Stimulated activated effector memory CD8-positive, alpha-beta T cell treated with anti-CD3 and anti-CD28 coated beads, Interleukin-12 subunit alpha, Interleukin-12 subunit beta, amount 100 ng/mL, for 72 hours (primary cell): ENCODE measurements at regions not wholly inside any gene's neighbourhood (a gene's known extent, or its start where the extent isn't known, plus 50 kb on each side); places are given as distances from the start of the nearest gene placed in this dataset.
"Not testable (repeated sequence)": the region's sequence is repeated elsewhere in the genome, so short reads cannot be mapped to it uniquely, and the experiment has no call there.

Experiments
- ATAC-seq: fragments of 150-1000 bp; cut with Tn5 transposase; 2 replicates; pipeline ENCODE4 v1.10.0; 2021
- DNase-seq, 2 donors: peaks; one replicate each; pipeline ENCODE4 v3.0.0; 2021 to 2022; ENCODE audit warnings: low spot score in 2 of 2
- H3K27ac Mint-ChIP-seq: one replicate; pipeline ENCODE4 v1.8.0; 2022; ENCODE audit warnings: mild to moderate bottlenecking, mixed read lengths
- H3K36me3 Mint-ChIP-seq: one replicate; pipeline ENCODE4 v1.8.0; 2022; ENCODE audit warnings: mild to moderate bottlenecking, mixed read lengths
- H3K4me1 Mint-ChIP-seq: one replicate; pipeline ENCODE4 v1.8.0; 2022; ENCODE audit warnings: mixed read lengths
- H3K4me3 Mint-ChIP-seq: one replicate; pipeline ENCODE4 v1.8.0; 2022; ENCODE audit warnings: mild to moderate bottlenecking, mixed read lengths
- H3K9me3 Mint-ChIP-seq: one replicate; pipeline ENCODE4 v1.8.0; 2022; ENCODE audit warnings: mixed read lengths

DNA sequence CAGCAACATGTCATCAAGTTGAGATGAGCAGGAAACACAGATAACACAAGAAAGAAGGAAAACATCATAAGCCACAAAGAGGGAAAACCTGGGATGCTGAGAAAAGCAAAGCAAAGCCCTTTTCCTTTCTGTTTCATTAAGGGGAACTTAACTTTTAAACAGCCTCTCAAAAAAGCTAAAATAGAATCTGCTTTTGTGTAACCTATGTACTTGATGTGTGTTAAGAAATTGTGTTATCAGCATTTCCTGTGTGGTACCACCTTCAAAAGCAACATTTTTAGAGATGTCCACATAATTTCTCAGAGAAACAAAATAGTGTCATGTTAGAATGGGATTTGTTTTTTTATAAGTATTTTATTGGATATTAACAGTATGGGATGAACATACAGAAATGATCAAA is 206.2 kb downstream of the IL20RB start:
- no peak overlapping the region for H3K27ac Mint-ChIP-seq
- H3K9me3 Mint-ChIP-seq: no peaks in the 10 kb centered on the region
- ATAC-seq: no peak
- no peaks in the 10 kb centered on the region for H3K36me3 Mint-ChIP-seq
- no peaks in the 10 kb centered on the region for H3K4me1 Mint-ChIP-seq
- no peak overlapping the region for H3K4me3 Mint-ChIP-seq
- DNase-seq: no peak

DNA sequence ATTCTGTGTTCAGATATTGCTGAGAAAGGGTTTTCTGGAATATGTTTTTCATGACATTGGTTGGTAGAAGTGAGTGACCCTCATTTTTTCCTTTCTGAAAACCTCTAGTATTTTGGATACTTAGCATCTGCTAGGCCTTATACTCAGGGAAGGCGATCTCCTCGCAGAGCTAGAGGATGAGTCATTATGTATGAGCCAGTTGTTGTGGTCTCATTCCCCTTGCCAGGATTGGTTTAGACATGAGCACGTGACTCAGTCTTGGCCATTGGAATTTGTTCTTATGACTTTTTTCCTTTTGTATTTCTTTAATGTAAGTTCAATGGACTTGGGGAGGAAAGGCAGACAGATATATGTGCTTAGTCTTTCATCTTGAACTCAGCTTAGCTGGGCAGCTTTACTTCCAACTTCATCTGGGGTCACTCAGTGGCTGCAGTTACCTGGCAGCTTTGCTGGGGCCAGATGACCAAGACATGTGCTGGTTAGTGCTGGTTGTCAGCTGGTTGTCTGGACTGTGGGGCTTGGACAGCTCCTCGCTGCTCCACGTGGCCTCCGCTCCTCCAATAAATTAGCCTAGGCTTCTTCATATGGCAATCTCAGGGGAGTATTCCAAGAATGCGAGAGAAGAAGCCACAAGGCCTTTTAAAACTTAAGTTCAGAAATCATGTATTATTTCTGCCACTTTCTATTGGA is 207.5 kb downstream of the IL20RB start:
- Mint-ChIP-seq H3K36me3 (no peaks in the 10 kb centered on the region), H3K4me3 (no peak overlapping the region), H3K4me1 (no peaks in the 10 kb centered on the region), H3K27ac (no peak overlapping the region), H3K9me3 (peaks cover 3% of the 10 kb centered on the region)
- no peak for ATAC-seq
- no peak for DNase-seq

DNA sequence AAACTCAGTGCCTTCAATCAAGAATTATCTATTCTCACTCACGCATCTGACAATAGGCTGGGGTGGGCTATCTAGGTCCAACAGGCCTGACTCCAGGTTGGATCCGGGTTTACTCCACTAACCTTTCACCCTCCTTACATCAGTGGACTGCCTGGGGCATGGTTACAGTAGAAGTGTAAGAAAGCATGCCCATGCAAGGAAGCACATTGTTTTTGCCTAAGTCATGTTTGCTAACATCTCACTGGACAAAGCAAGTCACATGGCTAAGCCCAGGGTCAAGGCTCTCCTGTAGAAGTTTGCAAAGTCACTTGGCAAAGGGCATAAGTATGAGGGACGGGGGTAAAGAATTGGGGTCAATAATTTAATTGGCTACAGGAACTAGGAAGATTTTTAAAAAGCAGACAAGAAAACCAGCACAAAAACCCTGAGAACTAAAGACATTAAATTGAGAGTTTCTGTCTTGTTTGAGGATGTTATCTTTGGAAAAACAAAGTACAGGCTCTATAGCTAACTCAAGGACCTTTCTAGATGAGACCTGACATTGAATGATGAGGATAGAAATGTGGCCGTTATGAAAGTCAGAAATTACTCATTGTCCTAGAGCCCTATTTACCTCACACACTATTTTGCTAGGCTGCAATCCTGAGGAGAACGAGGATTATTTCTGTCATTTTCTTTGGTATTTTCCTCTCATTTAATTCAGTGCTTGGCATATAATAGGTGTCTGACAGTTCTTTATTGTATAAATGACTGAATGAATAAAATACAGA is 214.2 kb downstream of the IL20RB start:
- peaks cover 5% of the 10 kb centered on the region for H3K9me3 Mint-ChIP-seq
- no peak for ATAC-seq

DNA sequence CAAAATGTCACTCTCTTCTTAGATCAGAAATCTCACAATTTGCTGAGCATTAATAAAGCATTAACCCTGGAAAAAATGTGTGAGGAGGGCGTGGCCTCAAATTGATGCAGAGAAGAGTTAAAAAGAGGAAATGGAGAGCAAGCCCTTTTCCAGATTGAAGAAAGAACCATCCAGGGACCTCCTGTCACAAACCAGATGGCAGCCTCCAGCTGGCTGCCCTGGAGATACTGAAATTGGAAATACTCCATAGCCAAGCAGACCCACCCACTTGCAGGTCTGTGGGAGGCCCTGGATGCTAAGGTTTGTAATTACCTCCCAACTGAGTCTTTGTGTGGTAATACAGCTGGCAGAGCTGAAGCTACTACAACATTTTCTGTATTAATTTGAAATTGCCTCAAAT is 214.9 kb downstream of the IL20RB start:
- ATAC-seq (no peak), DNase-seq (no peak)
- peaks cover 5% of the 10 kb centered on the region for H3K9me3 Mint-ChIP-seq
- H3K4me1 Mint-ChIP-seq: no peaks in the 10 kb centered on the region
- H3K27ac Mint-ChIP-seq: no peak overlapping the region
- H3K4me3 Mint-ChIP-seq: no peak overlapping the region
- no peaks in the 10 kb centered on the region for H3K36me3 Mint-ChIP-seq

More for the DNA sequence above, 214.2 kb downstream of the IL20RB start:
- Mint-ChIP-seq H3K4me1 (no peaks in the 10 kb centered on the region), H3K36me3 (no peaks in the 10 kb centered on the region), H3K27ac (no peak overlapping the region), H3K4me3 (no peak overlapping the region)
- no peak for DNase-seq

DNA sequence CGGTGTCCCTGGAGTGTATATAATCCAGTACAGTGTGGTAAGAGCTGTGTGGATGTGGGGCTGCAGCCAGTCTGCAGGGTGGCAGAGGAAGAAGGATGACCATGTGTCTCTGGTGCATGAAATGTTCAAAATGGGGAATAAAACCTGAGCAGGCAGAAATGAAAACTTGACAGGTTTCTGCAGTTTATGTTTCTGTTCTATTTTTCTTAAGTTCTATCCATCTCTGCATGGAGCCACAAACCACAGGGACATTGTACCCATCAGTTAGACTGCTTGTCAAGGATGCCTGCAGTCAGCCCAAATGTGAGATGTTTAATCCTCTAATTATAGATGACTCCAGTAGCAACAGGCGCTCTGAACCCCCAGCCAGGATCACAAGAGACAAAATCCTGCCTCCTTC is 216.7 kb downstream of the IL20RB start:
- no peak overlapping the region for H3K4me3 Mint-ChIP-seq
- H3K4me1 Mint-ChIP-seq: no peaks in the 10 kb centered on the region
- ATAC-seq (no peak), DNase-seq (no peak)
- H3K9me3 Mint-ChIP-seq: peaks cover 5% of the 10 kb centered on the region
- no peaks in the 10 kb centered on the region for H3K36me3 Mint-ChIP-seq
- no peak overlapping the region for H3K27ac Mint-ChIP-seq

DNA sequence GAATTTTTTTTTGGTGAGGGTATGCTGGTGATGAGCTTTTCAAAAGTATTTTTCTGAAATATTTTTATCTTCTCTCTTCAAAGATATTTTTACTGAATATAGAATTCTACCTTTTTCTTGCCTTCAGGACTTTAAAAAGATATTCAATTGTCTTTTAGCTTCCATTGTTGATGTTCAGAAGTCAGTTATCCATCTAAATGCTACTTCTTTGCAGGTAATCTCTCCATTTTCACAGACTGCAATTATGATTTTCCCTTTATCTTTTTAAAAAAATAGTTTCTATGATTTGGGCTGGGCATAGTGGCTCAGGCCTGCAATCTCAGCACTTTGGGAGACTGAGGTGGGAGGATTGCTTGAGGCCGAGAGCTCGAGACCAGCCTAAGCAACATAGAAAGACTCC is 222.4 kb downstream of the IL20RB start:
- no peaks in the 10 kb centered on the region for H3K9me3 Mint-ChIP-seq
- H3K27ac Mint-ChIP-seq: no peak overlapping the region
- no peak overlapping the region for H3K4me3 Mint-ChIP-seq
- H3K36me3 Mint-ChIP-seq: no peaks in the 10 kb centered on the region
- no peaks in the 10 kb centered on the region for H3K4me1 Mint-ChIP-seq
- no peak for DNase-seq
- ATAC-seq: no peak

DNA sequence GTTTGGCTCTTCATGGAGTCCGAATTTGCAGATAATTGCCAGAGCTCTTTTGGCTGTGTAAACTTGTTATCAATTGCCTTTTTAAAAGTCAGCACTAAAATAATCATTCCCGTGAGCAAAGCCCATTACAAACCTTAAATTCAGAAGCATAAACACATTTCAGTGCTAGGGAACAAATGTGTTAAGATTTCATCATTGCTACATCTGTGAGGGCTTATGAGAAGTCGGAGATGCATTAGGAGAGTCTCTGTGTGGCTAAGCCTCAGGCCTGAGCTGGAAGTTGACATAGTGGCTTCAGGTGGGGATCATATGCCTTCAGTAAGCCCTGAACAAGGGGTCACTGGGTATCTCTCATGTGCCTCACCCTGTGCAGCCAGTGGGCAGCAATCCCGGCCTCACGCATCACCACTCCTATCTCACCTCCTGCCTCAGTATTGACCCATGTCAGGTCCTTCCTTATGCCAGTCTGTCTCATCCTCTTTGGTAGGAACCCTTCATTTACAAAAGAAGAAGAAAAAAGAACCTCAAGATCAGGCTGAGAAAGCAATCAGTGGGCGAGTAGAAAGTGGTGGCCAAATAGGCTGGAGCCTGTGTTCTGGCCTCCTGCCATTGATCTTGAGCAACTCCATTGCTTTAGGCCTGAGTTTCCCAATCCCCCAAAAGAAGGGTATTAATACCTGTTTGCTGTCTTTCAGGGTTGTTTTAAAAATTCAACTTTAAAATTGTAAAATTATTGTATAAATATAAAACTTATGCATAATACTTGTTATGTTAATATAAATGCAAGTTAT is 233.5 kb downstream of the IL20RB start:
- H3K9me3 Mint-ChIP-seq: no peaks in the 10 kb centered on the region
- no peak overlapping the region for H3K4me3 Mint-ChIP-seq
- DNase-seq (no peak), ATAC-seq (no peak)
- no peak overlapping the region for H3K27ac Mint-ChIP-seq
- no peaks in the 10 kb centered on the region for H3K4me1 Mint-ChIP-seq
- no peaks in the 10 kb centered on the region for H3K36me3 Mint-ChIP-seq

DNA sequence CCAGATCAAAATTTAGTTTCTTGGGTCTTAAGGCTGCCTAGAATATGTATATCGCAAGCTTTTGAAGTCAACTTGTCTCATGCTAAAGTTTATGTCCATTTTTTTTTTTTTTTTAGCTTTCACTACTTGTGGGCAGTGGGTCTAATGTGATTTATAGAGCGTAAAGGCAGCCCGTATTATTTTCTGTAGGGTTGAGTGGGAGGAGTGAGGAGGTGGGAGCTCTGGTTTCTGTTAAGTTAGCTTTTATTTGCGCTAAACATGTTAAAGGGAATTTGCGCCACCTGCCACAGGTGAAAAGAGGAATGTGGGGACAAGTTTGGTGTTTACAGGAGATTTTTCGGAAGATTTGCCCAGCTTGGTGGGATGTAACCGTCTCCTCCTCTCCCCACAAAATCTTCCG is 234.2 kb downstream of the IL20RB start:
- H3K4me3 Mint-ChIP-seq: no peak overlapping the region
- no peak overlapping the region for H3K27ac Mint-ChIP-seq
- no peaks in the 10 kb centered on the region for H3K9me3 Mint-ChIP-seq
- ATAC-seq (no peak), DNase-seq (no peak)
- no peaks in the 10 kb centered on the region for H3K36me3 Mint-ChIP-seq
- H3K4me1 Mint-ChIP-seq: no peaks in the 10 kb centered on the region

DNA sequence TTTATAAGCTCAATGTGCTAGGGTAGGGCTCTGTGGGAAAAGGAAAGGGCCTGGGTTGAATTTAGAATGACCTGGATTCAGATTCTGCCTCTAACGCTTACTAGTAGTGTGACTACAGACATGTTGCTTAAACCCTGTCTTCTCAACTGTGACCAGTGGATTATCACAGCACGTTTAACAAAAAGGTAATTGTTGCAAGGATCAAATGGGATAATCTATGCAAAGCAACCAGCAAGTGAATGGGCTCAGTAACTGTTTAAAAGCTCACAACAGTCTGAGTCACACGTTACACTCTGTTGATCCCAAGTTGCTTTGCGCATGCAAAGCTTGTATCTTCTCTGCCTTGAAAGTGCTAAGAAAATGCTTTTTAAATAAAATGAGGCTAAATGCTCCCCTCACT is 236.5 kb downstream of the IL20RB start:
- no peak overlapping the region for H3K4me3 Mint-ChIP-seq
- no peak overlapping the region for H3K27ac Mint-ChIP-seq
- no peak for DNase-seq
- H3K9me3 Mint-ChIP-seq: no peaks in the 10 kb centered on the region
- H3K36me3 Mint-ChIP-seq: no peaks in the 10 kb centered on the region
- no peak for ATAC-seq
- no peaks in the 10 kb centered on the region for H3K4me1 Mint-ChIP-seq

DNA sequence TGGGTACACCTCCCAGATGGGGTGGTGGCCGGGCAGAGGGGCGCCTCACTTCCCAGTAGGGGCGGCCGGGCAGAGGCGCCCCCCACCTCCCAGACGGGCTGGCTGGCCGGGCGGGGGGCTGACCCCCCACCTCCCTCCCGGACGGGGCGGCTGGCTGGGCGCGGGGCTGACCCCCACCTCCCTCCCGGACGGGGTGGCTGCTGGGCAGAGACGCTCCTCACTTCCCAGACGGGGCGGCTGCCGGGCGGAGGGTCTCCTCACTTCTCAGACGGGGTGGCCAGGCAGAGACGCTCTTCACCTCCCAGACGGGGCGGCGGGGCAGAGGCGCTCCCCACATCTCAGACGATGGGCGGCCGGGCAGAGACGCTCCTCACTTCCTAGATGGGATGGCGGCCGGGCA is 240.6 kb downstream of the IL20RB start:
- not testable (repeated sequence) for H3K4me1 Mint-ChIP-seq, ATAC-seq, DNase-seq, H3K36me3 Mint-ChIP-seq, H3K4me3 Mint-ChIP-seq, H3K27ac Mint-ChIP-seq, H3K9me3 Mint-ChIP-seq

DNA sequence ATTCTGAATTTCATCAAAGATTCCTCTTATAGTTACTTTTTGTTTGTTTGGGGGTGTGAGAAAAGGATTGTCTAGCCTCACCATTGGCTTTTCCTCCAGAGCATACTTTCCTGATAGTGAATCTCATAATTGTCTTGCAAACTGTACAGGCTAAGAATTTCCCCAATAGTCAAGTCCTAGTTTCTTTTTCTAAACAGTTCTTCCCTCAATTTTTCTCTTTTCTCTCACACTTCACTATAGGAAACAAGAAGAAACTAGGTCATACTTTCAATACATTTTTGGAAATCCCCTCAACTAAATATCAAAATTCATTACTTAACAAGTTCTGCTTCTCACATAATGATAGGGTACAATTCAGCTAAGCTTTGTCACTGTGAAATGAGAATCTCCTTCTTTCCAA is 241.9 kb downstream of the IL20RB start:
- ATAC-seq: no peak
- H3K27ac Mint-ChIP-seq: no peak overlapping the region

DNA sequence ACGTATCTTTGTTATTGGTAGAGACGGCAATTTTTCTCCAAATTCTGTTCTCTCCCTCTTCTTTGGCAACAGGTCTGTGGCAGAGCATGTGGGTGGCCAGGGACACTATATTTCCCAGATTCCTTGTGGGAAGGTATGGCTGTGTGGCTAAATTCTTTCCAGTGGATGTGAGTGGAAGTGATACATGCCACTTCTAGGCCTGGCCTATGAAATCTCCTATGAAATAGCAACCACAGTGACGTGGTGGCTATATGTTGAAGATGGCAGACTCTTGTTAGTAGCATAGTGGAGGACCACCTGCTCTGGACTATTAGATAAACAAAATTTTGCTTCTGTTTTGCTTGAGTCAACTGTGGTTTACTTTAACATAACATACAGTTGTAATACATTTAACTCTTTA is 243.3 kb downstream of the IL20RB start:
- H3K36me3 Mint-ChIP-seq: no peaks in the 10 kb centered on the region
- DNase-seq: no peak

More for the DNA sequence above, 241.9 kb downstream of the IL20RB start:
- no peak for DNase-seq
- Mint-ChIP-seq H3K36me3 (no peaks in the 10 kb centered on the region), H3K4me1 (no peaks in the 10 kb centered on the region), H3K4me3 (no peak overlapping the region), H3K9me3 (peaks cover 2% of the 10 kb centered on the region)

DNA sequence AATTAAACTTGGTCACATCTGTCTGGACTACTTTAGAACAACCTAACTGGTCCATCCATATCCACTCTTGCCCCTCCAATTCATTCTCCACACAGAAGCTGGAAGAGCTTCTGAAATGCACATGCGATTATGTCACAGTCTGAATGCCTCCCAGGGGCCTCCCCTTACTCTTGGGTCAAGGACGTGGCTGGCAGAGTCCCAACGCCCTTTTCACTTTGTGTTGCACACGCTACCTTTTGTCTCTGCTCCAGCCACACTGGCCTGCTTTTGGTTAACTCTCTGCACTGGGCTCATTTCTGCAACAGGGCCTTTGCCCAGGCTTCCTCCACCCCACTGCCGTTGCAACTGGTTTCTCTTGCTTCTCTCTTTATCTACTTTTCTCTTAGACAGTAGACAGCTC is 245.2 kb downstream of the IL20RB start:
- Mint-ChIP-seq H3K4me1 (no peaks in the 10 kb centered on the region), H3K27ac (no peak overlapping the region), H3K4me3 (no peak overlapping the region), H3K36me3 (no peaks in the 10 kb centered on the region), H3K9me3 (peaks cover 2% of the 10 kb centered on the region)
- no peak for DNase-seq
- ATAC-seq: no peak

More for the DNA sequence above, 243.3 kb downstream of the IL20RB start:
- no peak overlapping the region for H3K27ac Mint-ChIP-seq
- H3K9me3 Mint-ChIP-seq: peaks cover 2% of the 10 kb centered on the region
- no peak overlapping the region for H3K4me3 Mint-ChIP-seq
- ATAC-seq: no peak
- no peaks in the 10 kb centered on the region for H3K4me1 Mint-ChIP-seq

DNA sequence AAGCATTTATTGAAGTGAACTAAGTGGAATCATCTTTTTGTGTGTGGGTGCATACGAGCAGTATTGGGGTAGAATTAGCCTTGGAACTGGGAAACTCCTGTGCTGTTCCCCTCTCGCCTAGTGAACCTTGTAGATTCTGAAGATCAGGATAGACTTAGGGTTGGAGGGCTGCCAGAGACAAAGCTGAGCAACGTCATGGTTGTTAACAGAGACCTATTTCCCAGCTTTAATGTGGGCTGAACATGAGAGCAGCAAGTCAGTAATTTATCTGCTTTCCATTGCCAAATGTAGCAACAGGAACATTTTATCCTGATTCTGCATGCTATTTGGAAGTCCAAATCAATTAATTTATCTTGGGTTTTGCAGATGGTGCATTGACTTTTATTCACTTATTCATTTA is 246.6 kb downstream of the IL20RB start:
- H3K36me3 Mint-ChIP-seq: no peaks in the 10 kb centered on the region
- no peak overlapping the region for H3K4me3 Mint-ChIP-seq
- H3K27ac Mint-ChIP-seq: no peak overlapping the region
- ATAC-seq (no peak), DNase-seq (no peak)
- no peaks in the 10 kb centered on the region for H3K4me1 Mint-ChIP-seq
- peaks cover 2% of the 10 kb centered on the region for H3K9me3 Mint-ChIP-seq

DNA sequence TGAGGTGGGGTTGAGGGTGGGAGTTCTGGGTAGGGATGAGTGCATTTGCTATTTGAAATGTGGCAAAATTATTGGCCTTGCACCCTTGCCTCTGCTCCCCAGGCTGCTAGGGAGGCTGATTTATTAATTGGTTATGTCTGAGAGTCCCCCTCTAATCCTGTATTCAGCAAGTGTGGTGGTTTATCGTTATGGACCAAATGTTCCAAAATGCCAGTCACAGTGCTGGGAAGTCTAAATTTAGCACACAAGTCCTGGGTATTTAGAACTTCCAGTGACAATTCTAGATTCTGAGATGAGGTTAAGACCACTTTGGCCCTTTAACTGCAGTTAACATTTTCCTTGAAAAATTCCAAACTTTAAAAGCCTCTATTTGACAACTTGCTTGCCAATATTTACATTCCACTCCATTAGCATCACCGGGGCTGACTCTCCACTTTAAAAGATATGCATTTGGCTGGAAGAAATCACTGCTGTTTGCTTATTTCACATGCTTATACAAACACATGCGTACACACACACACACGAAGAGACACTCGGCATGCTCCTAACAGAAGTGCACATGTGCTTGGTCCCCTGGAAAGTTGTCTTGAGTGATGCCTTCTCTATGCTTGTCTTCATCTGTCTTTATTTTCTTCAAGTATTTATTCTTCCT is 247.7 kb downstream of the IL20RB start:
- peaks cover 2% of the 10 kb centered on the region for H3K9me3 Mint-ChIP-seq

More for the DNA sequence above, 247.7 kb downstream of the IL20RB start:
- Mint-ChIP-seq H3K27ac (no peak overlapping the region), H3K4me3 (no peak overlapping the region), H3K36me3 (no peaks in the 10 kb centered on the region), H3K4me1 (no peaks in the 10 kb centered on the region)
- no peak for ATAC-seq
- DNase-seq: no peak
